HFFc6 (cell line): ENCODE measurements at regions not wholly inside any gene's neighbourhood (a gene's known extent, or its start where the extent isn't known, plus 50 kb on each side); places are given as distances from the start of the nearest gene placed in this dataset.

ENCODE experiments used
- DNase-seq: peaks from one replicate; pipeline ENCODE4 v3.0.0-alpha.2; 2018
- H3K27ac Mint-ChIP-seq: 2 replicates; pipeline ENCODE4 v1.8.0; 2020; ENCODE audit warnings: mild to moderate bottlenecking, mixed read lengths
- H3K27me3 Mint-ChIP-seq: 2 replicates; pipeline ENCODE4 v1.8.0; 2021; ENCODE audit warnings: mild to moderate bottlenecking, moderate library complexity, mixed read lengths; ENCODE audit not compliant: insufficient read depth
- H3K36me3 Mint-ChIP-seq: 2 replicates; pipeline ENCODE4 v1.8.0; 2021; ENCODE audit warnings: low read depth, mixed read lengths
- H3K4me1 Mint-ChIP-seq: 2 replicates; pipeline ENCODE4 v1.8.0; 2020; ENCODE audit warnings: low read depth, mixed read lengths
- H3K4me3 Mint-ChIP-seq: 2 replicates; pipeline ENCODE4 v1.8.0; 2020; ENCODE audit warnings: mild to moderate bottlenecking, moderate library complexity, mixed read lengths
- H3K9me3 Mint-ChIP-seq: 2 replicates; pipeline ENCODE4 v1.8.0; 2020; ENCODE audit warnings: mild to moderate bottlenecking, mixed read lengths
- TF ChIP-seq, protein P1 (sequence below): fragments of 200-600 bp; sonication (generic); IDR thresholded peaks from 2 replicates; pipeline ENCODE4 v1.5.0; 2021; ENCODE audit warnings: antibody characterized with exemption, mild to moderate bottlenecking

DNA sequence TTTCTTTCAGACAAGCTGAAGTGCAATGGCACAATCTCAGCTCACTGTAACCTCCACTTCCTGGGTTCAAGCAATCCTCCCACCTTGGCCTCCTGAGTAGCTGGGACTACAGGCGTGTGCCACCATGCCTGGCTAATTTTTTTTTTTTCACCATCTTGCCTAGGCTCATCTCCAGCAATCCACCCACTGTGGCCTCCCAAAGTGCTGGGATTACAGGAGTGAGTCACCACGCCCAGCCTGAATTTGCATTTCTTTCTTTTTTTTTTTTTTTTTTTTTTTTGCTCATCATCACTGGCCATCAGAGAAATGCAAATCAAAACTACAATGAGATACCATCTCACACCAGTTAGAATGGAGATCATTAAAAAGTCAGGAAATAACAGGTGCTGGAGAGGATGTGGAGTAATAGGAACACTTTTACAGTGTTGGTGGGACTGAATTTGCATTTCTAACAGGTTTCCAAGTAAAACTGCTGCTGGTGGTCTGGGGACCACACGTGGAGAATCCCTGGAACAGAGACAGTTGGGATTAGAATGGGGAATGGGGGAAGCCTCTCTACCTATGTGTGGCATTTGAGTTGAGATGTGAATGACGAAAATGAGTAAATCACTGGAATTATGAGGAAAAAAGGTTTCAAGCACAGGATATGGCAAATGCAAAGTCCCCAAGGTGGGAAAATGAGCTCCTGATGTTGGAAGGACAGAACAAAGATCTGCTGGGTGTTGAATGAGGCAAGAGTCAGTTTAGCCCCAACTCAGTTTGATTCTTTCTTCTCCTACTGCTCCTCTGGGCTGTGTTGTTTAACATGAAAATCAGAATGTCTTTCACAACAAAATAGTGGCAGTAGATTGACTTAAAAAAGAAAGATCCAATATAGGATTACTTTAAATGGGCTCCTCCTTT, 88.8 kb upstream of the MAP4K4 start:
- DNase-seq, result no peak
- peaks cover 11% of the 10 kb centered on the region; the same call in 1 of the 2 replicates for H3K4me1 Mint-ChIP-seq
- H3K27ac Mint-ChIP-seq, result no peak overlapping the region
- no peaks in the 10 kb centered on the region for H3K9me3 Mint-ChIP-seq
- TF ChIP-seq, protein P1, sequence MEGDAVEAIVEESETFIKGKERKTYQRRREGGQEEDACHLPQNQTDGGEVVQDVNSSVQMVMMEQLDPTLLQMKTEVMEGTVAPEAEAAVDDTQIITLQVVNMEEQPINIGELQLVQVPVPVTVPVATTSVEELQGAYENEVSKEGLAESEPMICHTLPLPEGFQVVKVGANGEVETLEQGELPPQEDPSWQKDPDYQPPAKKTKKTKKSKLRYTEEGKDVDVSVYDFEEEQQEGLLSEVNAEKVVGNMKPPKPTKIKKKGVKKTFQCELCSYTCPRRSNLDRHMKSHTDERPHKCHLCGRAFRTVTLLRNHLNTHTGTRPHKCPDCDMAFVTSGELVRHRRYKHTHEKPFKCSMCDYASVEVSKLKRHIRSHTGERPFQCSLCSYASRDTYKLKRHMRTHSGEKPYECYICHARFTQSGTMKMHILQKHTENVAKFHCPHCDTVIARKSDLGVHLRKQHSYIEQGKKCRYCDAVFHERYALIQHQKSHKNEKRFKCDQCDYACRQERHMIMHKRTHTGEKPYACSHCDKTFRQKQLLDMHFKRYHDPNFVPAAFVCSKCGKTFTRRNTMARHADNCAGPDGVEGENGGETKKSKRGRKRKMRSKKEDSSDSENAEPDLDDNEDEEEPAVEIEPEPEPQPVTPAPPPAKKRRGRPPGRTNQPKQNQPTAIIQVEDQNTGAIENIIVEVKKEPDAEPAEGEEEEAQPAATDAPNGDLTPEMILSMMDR, result no peak
- no peak overlapping the region for H3K4me3 Mint-ChIP-seq
- no peaks in the 10 kb centered on the region for H3K36me3 Mint-ChIP-seq
- peaks cover 16% of the 10 kb centered on the region for H3K27me3 Mint-ChIP-seq

DNA sequence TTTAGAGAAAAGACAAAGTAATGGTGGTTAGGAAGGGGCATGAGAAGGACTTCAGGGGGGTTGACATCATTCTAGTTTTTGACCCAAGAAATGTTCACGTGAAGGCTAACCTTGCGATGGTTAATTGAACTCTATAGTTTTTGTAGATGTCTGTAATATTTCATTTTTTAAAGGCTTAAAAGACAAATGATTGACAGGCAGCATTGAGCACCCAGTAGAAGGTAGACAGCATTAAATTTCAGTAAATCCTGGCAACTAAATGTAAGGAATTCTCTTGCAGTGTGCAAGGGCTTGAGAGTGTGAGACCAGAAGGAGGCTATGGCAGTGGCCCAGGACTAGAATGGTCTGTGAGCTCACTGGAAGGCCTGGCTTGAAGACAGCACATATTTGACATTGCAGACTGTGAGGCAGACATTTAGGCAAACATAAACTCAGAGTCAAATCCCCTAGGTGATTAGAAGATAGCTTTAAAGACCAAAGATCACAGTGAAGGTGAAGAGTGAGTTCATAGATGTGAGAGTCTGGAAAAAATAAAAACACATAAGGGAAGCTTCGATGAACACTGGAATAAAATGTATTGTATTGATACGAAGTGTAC, 100.1 kb upstream of the MAP4K4 start:
- H3K27me3 Mint-ChIP-seq, result peaks cover 21% of the 10 kb centered on the region
- no peak overlapping the region for H3K4me3 Mint-ChIP-seq
- DNase-seq, result peak; percentile 21
- no peaks in the 10 kb centered on the region for H3K4me1 Mint-ChIP-seq
- TF ChIP-seq, protein P1, result no peak
- H3K9me3 Mint-ChIP-seq, result no peaks in the 10 kb centered on the region
- no peaks in the 10 kb centered on the region for H3K36me3 Mint-ChIP-seq
- H3K27ac Mint-ChIP-seq, result no peak overlapping the region

- TF ChIP-seq, protein P1, result no peak
- DNase-seq, result no peak
These were observed 101.2 kb upstream of the MAP4K4 start for GRCh38 chr2:101596333-101596732.

GRCh38 chr2:101587251-101587650, 110.3 kb upstream of the MAP4K4 start:
- Mint-ChIP-seq H3K4me1 (no peaks in the 10 kb centered on the region), H3K4me3 (no peak overlapping the region), H3K9me3 (peaks cover 16% of the 10 kb centered on the region; the same call in 1 of the 2 replicates), H3K27ac (no peak overlapping the region), H3K36me3 (no peaks in the 10 kb centered on the region), H3K27me3 (peaks cover 10% of the 10 kb centered on the region; the same call in 1 of the 2 replicates)
- TF ChIP-seq, protein P1, result no peak
- DNase-seq, result no peak

More at GRCh38 chr2:101596333-101596732, 101.2 kb upstream of the MAP4K4 start:
- Mint-ChIP-seq H3K27ac (no peak overlapping the region), H3K4me1 (no peaks in the 10 kb centered on the region), H3K27me3 (peaks cover 21% of the 10 kb centered on the region), H3K9me3 (no peaks in the 10 kb centered on the region), H3K4me3 (no peak overlapping the region), H3K36me3 (no peaks in the 10 kb centered on the region)

- Mint-ChIP-seq H3K36me3 (no peaks in the 10 kb centered on the region), H3K27me3 (peaks cover 20% of the 10 kb centered on the region), H3K27ac (no peak overlapping the region), H3K4me3 (no peak overlapping the region), H3K4me1 (no peaks in the 10 kb centered on the region), H3K9me3 (peaks cover 7% of the 10 kb centered on the region; the same call in 1 of the 2 replicates)
- no peak for DNase-seq
- TF ChIP-seq, protein P1, result no peak
These were observed 108.9 kb upstream of the RFX8 start for GRCh38 chr2:101583861-101584260.
